Kidney capillary endothelial cell (primary cell): ENCODE measurements at regions not wholly inside any gene's neighbourhood (a gene's known extent, or its start where the extent isn't known, plus 50 kb on each side); places are given as distances from the start of the nearest gene placed in this dataset.
"Not testable (repeated sequence)": the region's sequence is repeated elsewhere in the genome, so short reads cannot be mapped to it uniquely, and the experiment has no call there.

Experiments used
- DNase-seq: peaks from one replicate; pipeline ENCODE4 v3.0.0-alpha.2; 2018; ENCODE audit warnings: low spot score

DNA sequence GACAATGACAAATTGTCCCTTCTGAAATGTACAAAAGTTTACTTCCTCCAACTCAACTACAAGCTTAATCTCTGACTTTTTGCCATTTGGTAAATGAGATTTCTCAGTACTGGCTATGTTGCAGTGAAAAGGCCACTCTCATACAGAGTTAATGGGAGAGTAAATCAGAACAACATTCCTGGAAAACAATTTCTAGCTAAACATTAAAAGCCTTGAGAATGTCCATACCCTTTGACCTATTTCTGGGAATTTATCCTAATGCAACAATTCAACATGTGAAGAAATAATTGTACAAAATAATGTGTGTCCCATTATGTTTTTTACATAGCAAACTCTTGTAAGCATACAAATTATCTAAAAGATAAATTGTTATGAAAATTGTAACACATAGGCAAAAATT lies 56.3 kb upstream of the SPEF2 start:
- no peak for DNase-seq

- no peak for DNase-seq
Measured at GRCh38 chr5:35557748-35558147, 59.9 kb upstream of the SPEF2 start.

DNA sequence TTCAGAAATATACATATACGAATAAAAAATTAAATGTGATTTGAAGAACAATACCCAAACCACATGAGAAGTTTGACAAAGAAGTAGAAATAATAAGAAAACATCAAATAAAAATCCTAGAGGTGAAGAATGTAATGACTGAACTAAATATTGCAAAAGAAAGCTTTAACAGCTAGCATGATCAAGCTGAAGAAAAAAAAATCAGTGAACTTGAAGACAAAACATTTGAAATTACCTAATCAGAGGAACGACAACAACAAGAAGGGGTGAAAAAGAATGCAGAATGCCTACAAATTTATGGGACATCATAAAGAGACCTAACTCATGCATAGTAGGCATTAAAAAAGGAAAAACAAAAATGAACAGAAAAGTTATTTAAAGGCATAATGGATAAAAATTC lies 60.5 kb upstream of the SPEF2 start:
- DNase-seq = no peak

GRCh38 chr5:35554016-35554415 lies 63.6 kb upstream of the SPEF2 start:
- no peak for DNase-seq

DNA sequence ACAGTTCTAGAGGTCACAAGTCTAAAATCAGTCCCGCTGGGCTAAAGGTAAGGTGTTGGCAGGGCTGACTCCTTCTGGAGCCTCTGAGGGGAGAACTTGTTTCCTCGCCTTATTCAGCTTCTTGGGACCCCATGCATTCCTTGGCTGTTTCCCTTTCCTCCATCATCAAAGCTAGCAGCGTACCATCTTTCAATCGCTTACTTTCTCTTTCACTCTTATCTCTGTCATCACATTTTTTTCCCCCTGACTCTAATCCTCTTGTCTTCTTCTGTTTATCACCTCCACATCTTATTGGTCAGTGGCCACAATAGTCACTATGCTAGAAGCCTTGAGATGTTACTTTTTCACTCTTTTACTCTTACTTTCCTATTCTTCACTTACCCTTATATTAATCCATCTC lies 72.5 kb upstream of the SPEF2 start:
- DNase-seq = no peak

- DNase-seq = no peak
Measured at GRCh38 chr5:35543408-35543807, 74.3 kb upstream of the SPEF2 start.

- no peak for DNase-seq
Measured at GRCh38 chr5:35540002-35540401, 77.7 kb upstream of the SPEF2 start.

GRCh38 chr5:35538198-35538931 lies 79.3 kb upstream of the SPEF2 start:
- no peak for DNase-seq

GRCh38 chr5:35533156-35533555 lies 84.5 kb upstream of the SPEF2 start:
- DNase-seq = no peak

DNA sequence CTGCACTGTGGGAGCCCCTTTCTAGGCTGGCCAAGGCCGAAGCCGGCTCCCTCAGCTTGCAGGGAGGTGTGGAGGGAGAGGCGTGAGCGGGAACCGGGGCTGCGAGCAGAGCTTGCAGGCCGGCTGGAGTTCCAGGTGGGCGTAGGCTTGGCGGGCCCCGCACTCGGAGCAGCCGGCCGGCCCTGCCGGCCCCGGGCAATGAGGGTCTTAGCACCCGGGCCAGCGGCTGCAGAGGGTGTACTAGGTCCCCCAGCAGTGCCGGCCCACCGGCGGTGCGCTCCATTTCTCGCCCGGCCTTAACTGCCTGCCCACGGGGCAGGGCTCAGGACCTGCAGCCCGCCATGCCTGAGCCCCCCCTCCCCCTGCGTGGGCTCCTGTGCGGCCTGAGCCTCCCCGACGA lies 86.1 kb upstream of the SPEF2 start:
- DNase-seq = not testable (repeated sequence)

DNA sequence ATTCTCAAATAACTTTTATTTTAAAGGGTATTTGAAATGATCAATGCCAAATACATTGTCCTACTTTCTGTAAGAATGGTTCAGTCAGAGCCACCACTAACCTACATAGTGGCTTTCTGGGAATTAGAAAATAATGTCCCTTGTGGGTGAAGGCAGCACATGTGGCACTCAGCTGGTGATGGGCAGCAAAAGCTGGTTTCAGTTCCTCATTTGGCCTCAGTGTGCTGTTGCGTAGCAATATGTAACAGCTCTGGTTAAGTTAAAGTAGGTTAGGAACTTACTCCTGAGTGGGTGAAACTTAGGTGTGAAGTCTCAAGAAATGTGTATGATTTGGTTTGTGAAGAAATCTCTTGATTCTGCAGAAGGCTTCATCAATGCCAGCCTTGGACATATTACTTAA lies 99.6 kb upstream of the SPEF2 start:
- no peak for DNase-seq

GRCh38 chr5:35516271-35516670 lies 101.4 kb upstream of the SPEF2 start:
- no peak for DNase-seq

- DNase-seq = no peak
Measured at GRCh38 chr5:35513612-35514011, 104.1 kb upstream of the SPEF2 start.

DNA sequence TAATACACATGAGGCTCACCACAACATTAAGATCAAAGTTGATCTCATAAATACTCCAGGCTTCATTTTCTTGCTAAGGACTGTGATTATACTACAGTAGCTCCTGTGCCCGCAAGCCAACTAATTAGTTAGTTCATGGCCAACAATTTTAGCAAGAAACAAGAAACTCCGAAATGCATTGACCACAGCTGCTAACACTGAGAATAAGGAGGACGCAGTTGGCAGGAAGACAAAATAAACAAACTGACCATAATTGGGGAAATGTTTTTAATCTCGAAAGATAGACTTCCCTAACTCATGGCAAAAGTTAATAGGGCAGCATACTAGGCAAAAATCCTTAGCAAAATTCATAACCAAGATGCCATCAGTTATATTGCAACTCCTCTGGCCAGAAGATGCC lies 115.5 kb upstream of the SPEF2 start:
- no peak for DNase-seq

DNA sequence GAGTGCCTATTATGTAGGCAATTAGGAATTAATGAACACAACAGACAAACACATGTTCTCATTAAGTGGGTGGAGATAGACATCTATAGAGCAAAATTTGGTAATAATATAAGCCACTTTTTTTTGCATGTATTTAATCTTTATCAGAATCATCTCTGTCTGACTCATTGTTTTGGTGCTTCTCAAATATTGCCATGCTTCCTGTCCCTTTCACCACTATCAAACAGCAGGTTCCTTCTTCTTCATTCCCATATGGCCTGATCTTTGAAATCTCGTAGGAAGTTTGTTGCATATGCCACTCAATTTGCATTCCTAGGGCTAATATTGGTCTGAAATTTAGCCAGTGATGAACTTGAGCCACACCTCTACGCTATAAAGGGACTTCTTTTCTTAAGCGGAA lies 128.9 kb upstream of the SPEF2 start:
- no peak for DNase-seq

DNA sequence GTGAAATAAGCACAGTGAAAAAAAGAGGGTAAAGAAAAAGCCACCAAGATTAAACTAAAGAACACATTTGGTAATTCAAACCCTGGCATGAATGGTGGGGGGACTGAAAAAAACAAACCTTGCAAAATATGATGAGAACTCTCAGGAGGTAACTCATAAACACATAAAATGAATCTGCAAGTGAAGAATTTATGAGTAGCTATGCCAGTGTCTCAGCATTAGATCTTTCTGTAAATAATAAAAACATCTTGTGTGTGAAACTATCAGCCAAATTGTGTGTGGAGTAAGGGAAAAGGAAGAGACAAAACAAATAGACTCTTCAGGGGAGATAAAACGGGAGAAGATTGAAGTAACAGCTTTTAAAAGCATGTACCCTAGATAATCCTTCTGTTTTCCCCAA lies 129.6 kb upstream of the SPEF2 start:
- no peak for DNase-seq

GRCh38 chr5:35487233-35488025 lies 130.2 kb upstream of the SPEF2 start:
- DNase-seq = no peak

- no peak for DNase-seq
Measured at GRCh38 chr5:35485487-35485886, 132.2 kb upstream of the SPEF2 start.

DNA sequence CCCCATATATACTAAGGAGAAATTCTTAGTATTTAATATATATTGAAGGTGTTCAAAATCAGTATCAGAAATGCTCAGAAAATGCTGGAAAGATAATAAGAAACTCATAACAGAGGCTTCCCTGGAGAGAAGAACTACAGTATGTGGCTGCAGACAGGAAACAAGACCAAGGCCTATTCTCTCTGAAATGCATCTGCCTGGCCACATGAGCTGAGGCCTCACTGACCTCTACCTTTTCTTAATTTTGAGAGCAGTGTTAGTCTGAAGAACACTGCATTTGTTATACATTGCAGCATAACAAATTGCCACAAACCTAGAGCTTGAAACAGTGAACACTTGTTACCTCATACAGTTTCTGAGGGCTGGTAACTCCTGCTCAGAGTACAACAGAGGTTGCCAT lies 133.4 kb upstream of the SPEF2 start:
- no peak for DNase-seq

DNA sequence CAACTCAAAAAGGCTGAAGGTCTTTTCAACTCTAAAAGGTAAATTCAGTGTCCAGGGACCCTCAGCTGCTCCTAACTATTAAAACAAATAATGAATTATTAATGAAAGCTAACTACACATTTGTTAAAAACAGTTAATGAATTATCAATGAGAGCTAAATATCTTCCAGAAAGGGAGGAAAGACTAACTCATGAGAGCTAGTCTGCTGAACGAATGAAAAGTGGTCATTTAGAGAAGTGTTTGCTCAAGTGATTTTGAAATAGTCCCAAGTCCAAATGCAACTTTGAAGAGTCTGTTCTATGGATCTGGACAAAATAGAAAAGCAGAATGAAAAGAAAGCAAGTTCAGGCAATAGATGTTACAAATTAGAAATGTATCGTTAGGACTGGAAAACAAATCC lies 133.9 kb upstream of the SPEF2 start:
- DNase-seq = no peak

GRCh38 chr5:35483191-35483590 lies 134.5 kb upstream of the SPEF2 start:
- DNase-seq = no peak

GRCh38 chr5:35482167-35482755 lies 135.4 kb upstream of the SPEF2 start:
- no peak for DNase-seq
